ENCODE measurements at regions not wholly inside any gene's neighbourhood (a gene's known extent, or its start where the extent isn't known, plus 50 kb on each side); places are given as distances from the start of the nearest gene placed in this dataset.
"Not testable (repeated sequence)": the region's sequence is repeated elsewhere in the genome, so short reads cannot be mapped to it uniquely, and the experiment has no call there.

DNA sequence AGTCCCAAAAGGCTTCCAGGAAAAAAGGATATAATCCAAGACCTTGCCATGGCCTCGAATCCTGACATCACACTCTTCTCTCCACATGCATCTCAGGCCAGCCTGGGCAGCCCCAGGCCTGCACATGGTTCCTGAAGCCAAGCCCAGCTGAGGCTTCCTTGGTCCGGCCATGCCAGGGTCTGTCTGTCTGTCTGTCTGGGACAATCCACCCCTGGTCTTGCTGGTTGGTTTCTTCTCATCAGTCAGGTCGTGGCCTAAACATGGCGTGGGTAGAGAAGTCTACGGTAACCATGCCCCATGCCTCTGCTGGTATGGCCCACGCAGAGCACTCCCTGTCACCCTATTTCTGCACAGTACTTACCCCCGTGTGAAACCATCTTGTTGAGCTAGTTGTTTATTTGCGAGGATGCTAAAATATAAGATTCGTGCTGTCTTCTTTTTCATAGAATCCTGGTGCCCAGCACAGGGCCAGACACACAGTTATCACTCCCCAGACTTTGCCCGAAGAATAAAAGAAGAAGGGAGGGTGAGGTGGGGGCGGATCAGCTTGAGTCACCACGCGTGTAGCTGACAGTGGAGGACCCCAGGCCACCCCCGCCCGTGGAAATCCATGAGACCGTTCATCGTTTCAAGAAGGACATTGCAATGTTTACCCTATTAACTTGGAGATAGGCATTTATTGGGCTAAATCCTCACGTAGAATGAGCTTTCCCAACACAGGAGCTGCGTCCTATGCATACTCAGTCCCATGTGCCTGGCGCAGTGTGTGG lies 107.2 kb downstream of the RNASET2 start:
- H3K4me3 ChIP-seq (ENCODE audit: low read length), result no peak overlapping the region
- TF ChIP-seq, protein P1, sequence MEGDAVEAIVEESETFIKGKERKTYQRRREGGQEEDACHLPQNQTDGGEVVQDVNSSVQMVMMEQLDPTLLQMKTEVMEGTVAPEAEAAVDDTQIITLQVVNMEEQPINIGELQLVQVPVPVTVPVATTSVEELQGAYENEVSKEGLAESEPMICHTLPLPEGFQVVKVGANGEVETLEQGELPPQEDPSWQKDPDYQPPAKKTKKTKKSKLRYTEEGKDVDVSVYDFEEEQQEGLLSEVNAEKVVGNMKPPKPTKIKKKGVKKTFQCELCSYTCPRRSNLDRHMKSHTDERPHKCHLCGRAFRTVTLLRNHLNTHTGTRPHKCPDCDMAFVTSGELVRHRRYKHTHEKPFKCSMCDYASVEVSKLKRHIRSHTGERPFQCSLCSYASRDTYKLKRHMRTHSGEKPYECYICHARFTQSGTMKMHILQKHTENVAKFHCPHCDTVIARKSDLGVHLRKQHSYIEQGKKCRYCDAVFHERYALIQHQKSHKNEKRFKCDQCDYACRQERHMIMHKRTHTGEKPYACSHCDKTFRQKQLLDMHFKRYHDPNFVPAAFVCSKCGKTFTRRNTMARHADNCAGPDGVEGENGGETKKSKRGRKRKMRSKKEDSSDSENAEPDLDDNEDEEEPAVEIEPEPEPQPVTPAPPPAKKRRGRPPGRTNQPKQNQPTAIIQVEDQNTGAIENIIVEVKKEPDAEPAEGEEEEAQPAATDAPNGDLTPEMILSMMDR (conservative IDR thresholded peaks at IDR 0.05; ENCODE audit: low read length), result no peak

DNA sequence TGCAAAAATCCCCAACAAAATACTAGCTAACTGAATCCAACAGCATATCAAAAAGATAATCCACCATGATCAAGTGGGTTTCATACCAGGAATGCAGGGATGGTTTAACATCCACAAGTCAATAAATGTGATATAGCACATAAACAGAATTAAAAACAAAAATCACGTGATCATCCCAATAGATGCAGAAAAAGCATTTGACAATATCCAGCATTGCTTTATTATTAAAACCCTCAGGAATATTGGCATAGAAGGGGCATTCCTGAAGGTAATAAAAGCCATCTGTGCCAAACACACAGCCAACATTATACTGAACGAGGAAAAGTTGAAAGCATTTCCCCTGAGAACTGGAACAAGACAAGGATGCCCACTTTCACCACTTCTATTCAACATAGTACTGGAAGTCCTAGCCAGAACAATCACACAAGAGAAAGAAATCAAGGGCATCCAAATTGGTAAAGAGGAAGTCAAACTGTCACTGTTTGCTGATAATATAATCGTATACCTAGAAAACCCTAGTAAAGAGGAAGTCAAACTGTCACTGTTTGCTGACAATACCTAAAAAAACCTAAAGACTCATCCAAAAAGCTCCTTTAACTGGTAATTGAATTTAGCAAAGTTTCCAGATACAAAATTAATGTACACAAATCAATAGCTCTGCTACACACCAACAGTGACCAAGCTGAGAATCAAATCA lies 109.8 kb downstream of the RNASET2 start:
- H3K4me3 ChIP-seq (ENCODE audit: low read length); DNase-seq (ENCODE audit: low read depth): not testable (repeated sequence)

More for the DNA sequence above, 107.2 kb downstream of the RNASET2 start:
- no peak for DNase-seq (ENCODE audit: low read depth)

DNA sequence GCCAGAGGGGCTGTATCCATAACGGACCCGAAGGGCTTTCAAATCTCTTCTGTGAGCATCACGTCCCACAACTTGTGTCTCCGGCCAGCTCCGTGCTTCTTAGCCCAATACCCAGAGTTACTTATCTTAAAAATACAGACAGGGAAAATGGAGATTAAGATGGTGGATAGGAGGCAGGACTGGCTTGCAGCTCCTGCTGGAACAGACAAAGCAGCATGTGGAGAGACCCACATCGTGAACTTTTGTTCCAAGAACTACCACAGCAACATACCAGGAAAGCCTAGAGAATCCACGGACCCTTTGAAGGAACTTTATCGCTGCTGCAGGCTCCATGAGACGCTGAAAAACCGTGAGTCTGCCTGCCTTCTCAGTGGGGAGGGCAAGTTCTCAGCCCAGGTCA lies 113.7 kb downstream of the RNASET2 start:
- TF ChIP-seq, protein P1 (conservative IDR thresholded peaks at IDR 0.05; ENCODE audit: low read length), result no peak
- DNase-seq (ENCODE audit: low read depth), result no peak

DNA sequence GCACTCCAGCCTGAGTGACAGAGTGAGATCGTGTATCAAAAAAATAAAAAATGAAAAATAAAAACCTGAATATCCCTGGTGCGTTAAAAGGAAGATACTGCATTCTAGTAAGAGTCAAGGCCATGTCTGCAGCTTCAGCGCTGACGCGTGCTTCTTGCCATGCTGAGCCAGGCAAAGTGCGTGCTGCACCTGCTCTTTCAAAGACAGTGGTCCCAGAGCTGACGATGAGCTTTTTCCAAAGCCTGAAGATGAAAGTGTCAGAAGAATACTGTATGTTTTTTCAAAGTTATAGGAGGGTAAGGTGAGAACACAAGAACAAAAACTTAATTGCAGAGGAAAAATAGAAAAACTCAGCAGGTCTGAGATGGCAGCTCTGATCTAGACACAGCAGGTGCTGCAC lies 115.1 kb downstream of the RNASET2 start:
- TF ChIP-seq, protein P1 (conservative IDR thresholded peaks at IDR 0.05; ENCODE audit: low read length), result no peak
- no peak overlapping the region for H3K4me3 ChIP-seq (ENCODE audit: low read length)
- DNase-seq (ENCODE audit: low read depth), result no peak

More for the DNA sequence above, 113.7 kb downstream of the RNASET2 start:
- no peak overlapping the region for H3K4me3 ChIP-seq (ENCODE audit: low read length)

DNA sequence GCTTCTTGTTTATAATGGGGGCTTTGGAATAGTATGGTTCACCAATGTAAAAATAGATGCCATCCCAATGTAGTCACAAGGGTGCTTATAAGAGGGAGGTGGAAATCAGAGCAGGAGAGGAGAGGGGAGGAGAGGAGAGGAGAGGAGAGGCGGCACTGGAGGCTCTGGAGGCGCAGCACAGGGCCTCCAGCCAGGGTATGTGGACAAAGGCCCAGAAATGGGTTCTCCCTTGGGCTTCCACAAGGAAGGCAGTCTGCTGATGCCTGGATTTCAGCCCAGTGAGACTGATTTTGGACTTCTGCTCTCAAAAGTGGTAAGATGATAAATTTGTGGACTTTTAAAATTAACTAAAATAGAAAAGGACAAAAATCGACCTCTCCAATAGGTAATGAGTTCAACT lies 116.8 kb downstream of the RNASET2 start:
- DNase-seq (ENCODE audit: low read depth), result no peak
- H3K4me3 ChIP-seq (ENCODE audit: low read length), result no peak overlapping the region
- TF ChIP-seq, protein P1 (conservative IDR thresholded peaks at IDR 0.05; ENCODE audit: low read length), result no peak

DNA sequence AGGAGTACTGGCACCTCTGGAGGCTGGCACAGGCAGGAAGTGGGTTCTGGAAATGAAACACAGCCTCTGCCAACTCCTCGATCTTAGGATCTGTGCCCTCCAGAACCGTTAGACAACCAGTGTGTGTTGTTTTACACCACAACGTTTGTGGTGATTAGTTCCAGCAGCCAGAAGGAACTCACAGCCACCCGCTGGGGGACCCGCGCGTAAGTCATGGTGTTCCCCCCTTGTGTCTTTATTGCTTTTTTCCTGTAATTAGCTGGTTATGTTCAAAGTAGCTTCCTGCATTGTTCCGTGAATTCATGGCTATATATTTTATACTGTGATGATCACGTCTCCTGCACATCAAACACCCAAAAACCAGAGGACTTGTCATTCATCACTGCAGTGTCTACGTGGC lies 117.4 kb downstream of the RNASET2 start:
- TF ChIP-seq, protein P1 (conservative IDR thresholded peaks at IDR 0.05; ENCODE audit: low read length), result no peak
- no peak for DNase-seq (ENCODE audit: low read depth)
- no peak overlapping the region for H3K4me3 ChIP-seq (ENCODE audit: low read length)

DNA sequence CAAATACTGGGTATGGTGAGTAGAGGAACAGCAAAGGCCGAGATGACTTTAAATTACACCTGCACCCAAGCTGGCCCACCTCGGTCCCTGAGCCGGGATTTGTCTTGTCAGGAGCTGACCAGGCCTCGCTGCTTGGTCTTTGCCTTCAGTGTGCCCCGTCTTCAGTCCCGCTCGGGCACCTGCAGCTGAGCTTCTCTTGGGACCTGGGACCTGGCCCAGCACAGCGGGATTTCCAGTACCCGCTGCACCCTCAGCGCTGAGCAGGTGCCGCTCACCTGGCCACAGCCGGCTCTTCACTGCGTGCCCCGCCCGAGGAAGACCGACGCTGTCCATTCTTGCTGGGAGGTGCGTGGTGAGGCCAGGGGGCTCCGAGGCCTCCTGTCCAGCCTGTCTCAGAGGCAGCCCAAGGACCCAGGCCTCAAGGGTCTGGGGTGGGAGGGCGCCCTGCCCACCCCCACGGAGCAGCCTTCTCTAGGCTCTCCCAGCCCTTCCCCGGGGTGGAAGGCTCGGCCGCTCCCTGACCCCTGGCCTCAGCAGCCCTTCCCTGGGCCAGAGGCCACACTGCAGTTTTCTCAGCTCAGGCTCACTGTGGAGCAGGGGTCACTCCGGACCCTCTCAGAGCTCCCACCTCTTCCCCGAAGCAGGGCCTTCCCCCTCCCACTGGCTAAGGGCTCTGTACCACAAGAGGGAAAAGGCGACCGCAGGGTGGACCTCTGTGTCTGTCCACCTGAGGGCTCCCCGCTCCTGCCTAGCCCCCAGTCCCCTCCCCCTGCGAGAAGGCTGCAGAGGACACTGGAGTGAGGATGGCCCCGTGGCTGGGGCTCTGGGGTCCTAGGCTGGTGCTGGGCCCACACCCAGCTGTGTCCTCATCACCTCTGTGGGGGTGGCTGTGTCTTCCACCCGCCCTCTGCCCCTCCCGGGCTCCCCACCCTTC lies 119.3 kb downstream of the RNASET2 start:
- no peak for DNase-seq (ENCODE audit: low read depth)
- TF ChIP-seq, protein P1 (conservative IDR thresholded peaks at IDR 0.05; ENCODE audit: low read length), result no peak

More for the DNA sequence above, 119.3 kb downstream of the RNASET2 start:
- H3K4me3 ChIP-seq (ENCODE audit: low read length), result no peak overlapping the region
